Colonic mucosa (tissue), 4 donors: ENCODE measurements at regions not wholly inside any gene's neighbourhood (a gene's known extent, or its start where the extent isn't known, plus 50 kb on each side); places are given as distances from the start of the nearest gene placed in this dataset.

Experiments used
- DNase-seq: peaks from one replicate; pipeline ENCODE4 v3.0.0-alpha.2; 2020
- H3K27ac ChIP-seq: fragments of 200-600 bp; one replicate; pipeline ENCODE4 v1.8.0; 2021
- H3K27me3 ChIP-seq: fragments of 200-600 bp; one replicate; pipeline ENCODE4 v1.8.0; 2021
- H3K36me3 ChIP-seq: fragments of 200-600 bp; one replicate; pipeline ENCODE4 v1.8.0; 2021
- H3K4me1 ChIP-seq: fragments of 200-600 bp; one replicate; pipeline ENCODE4 v1.8.0; 2021; ENCODE audit warnings: mild to moderate bottlenecking
- H3K4me3 ChIP-seq: fragments of 200-600 bp; one replicate; pipeline ENCODE4 v1.8.0; 2021
- H3K9ac ChIP-seq, 2 donors: one replicate each; pipeline ENCODE4 v1.7.0; 2013; ENCODE audit warnings: control low read depth in 2 of 2, low read depth in 2 of 2, low read length in 2 of 2
- H3K9me3 ChIP-seq: fragments of 200-600 bp; one replicate; pipeline ENCODE4 v1.8.0; 2021
- intact Hi-C: fragments of 100-400 bp; cut with DNase I; formaldehyde crosslinking; loops from one replicate; pipeline ENCODE4 v1.14.1; 2022
- TF ChIP-seq, protein P1 (sequence below): fragments of 200-600 bp; IDR thresholded peaks from one replicate; pipeline ENCODE4 v1.8.0; 2022; ENCODE audit warnings: antibody characterized with exemption, mild to moderate bottlenecking
- donor health status: healthy.
- donor health status: DM: no; HTN: no; CAD: no.
- donor health status: DM: no; HTN: no; CAD: no.

GRCh38 chr6:78810146-78810545 is 57.2 kb upstream of the IRAK1BP1 start:
- Histone ChIP-seq H3K9me3 (no peaks in the 10 kb centered on the region), H3K27me3 (no peaks in the 10 kb centered on the region), H3K4me3 (no peak overlapping the region), H3K9ac (no peak overlapping the region), H3K36me3 (no peaks in the 10 kb centered on the region), H3K27ac (no peak overlapping the region), H3K4me1 (no peaks in the 10 kb centered on the region)
- DNase-seq, result peak; percentile 50
- intact Hi-C loops, result no loop called here
- TF ChIP-seq, protein P1, sequence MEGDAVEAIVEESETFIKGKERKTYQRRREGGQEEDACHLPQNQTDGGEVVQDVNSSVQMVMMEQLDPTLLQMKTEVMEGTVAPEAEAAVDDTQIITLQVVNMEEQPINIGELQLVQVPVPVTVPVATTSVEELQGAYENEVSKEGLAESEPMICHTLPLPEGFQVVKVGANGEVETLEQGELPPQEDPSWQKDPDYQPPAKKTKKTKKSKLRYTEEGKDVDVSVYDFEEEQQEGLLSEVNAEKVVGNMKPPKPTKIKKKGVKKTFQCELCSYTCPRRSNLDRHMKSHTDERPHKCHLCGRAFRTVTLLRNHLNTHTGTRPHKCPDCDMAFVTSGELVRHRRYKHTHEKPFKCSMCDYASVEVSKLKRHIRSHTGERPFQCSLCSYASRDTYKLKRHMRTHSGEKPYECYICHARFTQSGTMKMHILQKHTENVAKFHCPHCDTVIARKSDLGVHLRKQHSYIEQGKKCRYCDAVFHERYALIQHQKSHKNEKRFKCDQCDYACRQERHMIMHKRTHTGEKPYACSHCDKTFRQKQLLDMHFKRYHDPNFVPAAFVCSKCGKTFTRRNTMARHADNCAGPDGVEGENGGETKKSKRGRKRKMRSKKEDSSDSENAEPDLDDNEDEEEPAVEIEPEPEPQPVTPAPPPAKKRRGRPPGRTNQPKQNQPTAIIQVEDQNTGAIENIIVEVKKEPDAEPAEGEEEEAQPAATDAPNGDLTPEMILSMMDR, result peak; percentile 17

DNA sequence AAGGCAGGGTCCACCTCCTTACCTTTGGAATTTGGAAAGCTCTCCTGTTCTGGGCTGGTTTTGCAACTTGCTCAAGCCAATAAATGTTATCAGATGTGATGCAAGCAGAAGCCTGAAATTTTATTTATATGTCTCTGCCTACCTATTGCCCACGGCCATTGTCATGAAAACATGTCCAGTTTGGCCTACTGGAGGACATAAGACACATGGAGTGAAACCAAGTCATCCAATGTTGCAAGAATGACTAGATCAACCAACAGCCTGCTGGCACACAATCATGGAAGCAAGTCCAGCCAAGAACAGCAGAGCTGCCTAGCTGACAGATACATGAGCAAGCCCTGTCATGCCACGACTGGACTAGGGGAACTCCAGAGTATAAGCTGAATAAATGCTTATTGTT is 56.7 kb upstream of the IRAK1BP1 start:
- intact Hi-C loops, result no loop called here
- no peak overlapping the region for H3K27ac ChIP-seq
- H3K4me1 ChIP-seq, result no peaks in the 10 kb centered on the region
- H3K36me3 ChIP-seq, result no peaks in the 10 kb centered on the region
- TF ChIP-seq, protein P1, result no peak
- no peaks in the 10 kb centered on the region for H3K9me3 ChIP-seq
- H3K4me3 ChIP-seq, result no peak overlapping the region
- no peaks in the 10 kb centered on the region for H3K27me3 ChIP-seq
- no peak overlapping the region for H3K9ac ChIP-seq
- DNase-seq, result no peak
